HepG2 (cell line): ENCODE measurements at regions not wholly inside any gene's neighbourhood (a gene's known extent, or its start where the extent isn't known, plus 50 kb on each side); places are given as distances from the start of the nearest gene placed in this dataset.

Experiments used
- ATAC-seq: fragments of 200-7000 bp; cut with Tn5 transposase; 3 replicates; pipeline ENCODE4 v1.9.1; 2020; ENCODE audit warnings: mild to moderate bottlenecking, moderate library complexity
- BruUV-seq: library from RNA; stranded (reverse); fragments of 400-500 nt; replicated peaks from 2 replicates; lab custom pipeline; 2021; lab: Mats Ljungman, UMichigan
- CTCF ChIA-PET: fragments of 300-600 bp; formaldehyde crosslinking; extraction: SDS; loops from one replicate; lab custom pipeline; 2021; ENCODE audit warnings: low total read pairs, inconsistent platforms, low intra/inter-chr PET ratio; lab: Yijun Ruan, JAX
- POLR2A ChIA-PET: fragments of 350-600 bp; sonication (Branson Sonifier 250); formaldehyde crosslinking; loops from one replicate; lab custom pipeline; 2020; ENCODE audit warnings: antibody characterized with exemption, inconsistent platforms; lab: Yijun Ruan, JAX
- DNase-seq: peaks from one replicate; pipeline ENCODE4 v3.0.0-alpha.2; 2015; ENCODE audit warnings: low spot score
- FAIRE-seq: peaks from 3 replicates; lab custom pipeline; 2011; peaks lifted over from hg19 to GRCh38; lab: Jason Lieb, UNC
- H2AFZ ChIP-seq: one replicate; pipeline ENCODE4 v1.6.1; 2011; ENCODE audit warnings: low read length, inconsistent platforms
- H3K27ac ChIP-seq: fragments of 300-600 bp; 3 replicates; pipeline ENCODE4 v1.8.0; 2011; ENCODE audit warnings: mixed run types, mild to moderate bottlenecking, mixed read lengths, low read length, inconsistent platforms; ENCODE audit not compliant: insufficient read depth; ENCODE audit errors: extremely low read length
- H3K27me3 ChIP-seq, 2 experiments: fragments of 200-600 bp in 1 of 2; 2 replicates in 1 of 2; 3 replicates in 1 of 2; pipeline versions ENCODE4 v1.6.0 to v1.8.0; 2011; ENCODE audit warnings: low read length in 2 of 2, mild to moderate bottlenecking in 2 of 2, moderate library complexity in 2 of 2, inconsistent platforms in 1 of 2; ENCODE audit not compliant: insufficient read depth in 2 of 2, control insufficient read depth in 1 of 2
- H3K36me3 ChIP-seq, 2 experiments: fragments of 200-600 bp in 1 of 2; replicated peaks in 1 of 2; 2 replicates in 1 of 2; 3 replicates in 1 of 2; pipeline versions ENCODE4 v1.5.1 to v1.8.0; 2011; ENCODE audit warnings: low read length in 2 of 2, inconsistent platforms in 1 of 2; ENCODE audit not compliant: insufficient read depth in 2 of 2, control insufficient read depth in 1 of 2
- H3K4me1 ChIP-seq: 2 replicates; pipeline ENCODE4 v1.5.1; 2012; ENCODE audit warnings: low read length, inconsistent platforms; ENCODE audit not compliant: insufficient read depth
- H3K4me2 ChIP-seq: 2 replicates; pipeline ENCODE4 v1.6.0; 2011; ENCODE audit warnings: low read depth, low read length, inconsistent platforms
- H3K4me3 ChIP-seq, 3 experiments: fragments of 200-600 bp in 1 of 3; sonication (generic), shearing (Covaris generic) in 1 of 3; replicated peaks in 1 of 3; 2 replicates each; pipeline ENCODE4 v1.5.1; 2011 to 2016; ENCODE audit warnings: low read length in 3 of 3, inconsistent platforms in 2 of 3, low read depth in 2 of 3, mild to moderate bottlenecking in 2 of 3, control low read depth in 1 of 3, mixed read lengths in 1 of 3; ENCODE audit not compliant: insufficient read depth in 1 of 3
- H3K79me2 ChIP-seq: one replicate; pipeline ENCODE4 v1.6.1; 2011; ENCODE audit warnings: low read length, inconsistent platforms; ENCODE audit not compliant: insufficient read depth
- H3K9ac ChIP-seq: 2 replicates; pipeline ENCODE4 v1.6.0; 2011; ENCODE audit warnings: mild to moderate bottlenecking, low read depth, low read length, inconsistent platforms; ENCODE audit not compliant: insufficient read depth
- H3K9me3 ChIP-seq: 2 replicates; pipeline ENCODE4 v1.5.1; 2012; ENCODE audit warnings: mild to moderate bottlenecking, low read length
- H4K20me1 ChIP-seq: 2 replicates; pipeline ENCODE4 v1.6.0; 2011; ENCODE audit warnings: inconsistent platforms, mild to moderate bottlenecking, low read length, moderate library complexity; ENCODE audit not compliant: insufficient read depth
- AKAP8 ChIP-seq: sonication (generic); formaldehyde crosslinking; IDR thresholded peaks from 2 replicates; pipeline ENCODE4 v1.5.1; 2020; ENCODE audit warnings: mild to moderate bottlenecking, missing genetic modification reagents
- DR1 ChIP-seq: sonication (generic); formaldehyde crosslinking; IDR thresholded peaks from 2 replicates; pipeline ENCODE4 v1.8.0; 2021; ENCODE audit warnings: mild to moderate bottlenecking, missing genetic modification reagents, inconsistent platforms
- KDM1A ChIP-seq: IDR thresholded peaks from 2 replicates; pipeline ENCODE4 v1.6.1; 2016; ENCODE audit warnings: missing compliant biosample characterization
- PAF1 ChIP-seq: IDR thresholded peaks from 2 replicates; pipeline ENCODE4 v1.6.1; 2016; ENCODE audit warnings: missing genetic modification reagents, missing compliant biosample characterization
- TCF7 ChIP-seq: sonication (generic); IDR thresholded peaks from 2 replicates; pipeline ENCODE4 v1.6.1; 2016; ENCODE audit warnings: antibody characterized with exemption, low read depth
- ZNF350 ChIP-seq: sonication (generic); formaldehyde crosslinking; IDR thresholded peaks from 2 replicates; pipeline ENCODE4 v1.4.0; 2020; ENCODE audit warnings: mild to moderate bottlenecking, low read depth, missing genetic modification reagents, borderline replicate concordance
- ZNF615 ChIP-seq: sonication (generic); formaldehyde crosslinking; IDR thresholded peaks from 2 replicates; pipeline ENCODE4 v1.5.0; 2020; ENCODE audit warnings: mild to moderate bottlenecking, missing genetic modification reagents, borderline replicate concordance
- ZNF660 ChIP-seq: sonication (generic); formaldehyde crosslinking; IDR thresholded peaks from 2 replicates; pipeline ENCODE4 v1.5.1; 2020; ENCODE audit warnings: mild to moderate bottlenecking, low read depth, missing genetic modification reagents, borderline replicate concordance
- ZNF761 ChIP-seq: sonication (generic); formaldehyde crosslinking; conservative IDR thresholded peaks from 2 replicates; pipeline ENCODE4 v1.4.0; 2020; ENCODE audit warnings: mild to moderate bottlenecking, missing genetic modification reagents
- WGBS: methylation state at CpG from one replicate; pipeline ENCODE4 v1.1.6; 2017; ENCODE audit warnings: low lambda C conversion rate; 5-methylcytosine and 5-hydroxymethylcytosine counted together
- in situ Hi-C: cut with HindIII; loops from 2 replicates; pipeline ENCODE4 v1.10.0; 2017; ENCODE audit warnings: low pct_unique_long_range_greater_than_20kb; ENCODE audit not compliant: extremely low pct_ligation_motif_present
- intact Hi-C: fragments of 100-400 bp; cut with micrococcal nuclease; formaldehyde crosslinking; loops from one replicate; pipeline ENCODE4 v1.10.0; 2022; ENCODE audit not compliant: unreplicated experiment
- TF ChIP-seq, protein P1 (sequence below): sonication (generic); formaldehyde crosslinking; IDR thresholded peaks from 2 replicates; pipeline ENCODE4 v1.9.0; 2021; ENCODE audit warnings: missing genetic modification reagents, borderline replicate concordance
- TF ChIP-seq, protein P2 (sequence below): sonication (generic); formaldehyde crosslinking; conservative IDR thresholded peaks from 2 replicates; pipeline ENCODE4 v1.8.0; 2022; ENCODE audit warnings: mild to moderate bottlenecking, moderate library complexity, missing genetic modification reagents
- TF ChIP-seq, protein P3 (sequence below): IDR thresholded peaks from 2 replicates; pipeline ENCODE4 v1.6.1; 2016; ENCODE audit warnings: mild to moderate bottlenecking

DNA sequence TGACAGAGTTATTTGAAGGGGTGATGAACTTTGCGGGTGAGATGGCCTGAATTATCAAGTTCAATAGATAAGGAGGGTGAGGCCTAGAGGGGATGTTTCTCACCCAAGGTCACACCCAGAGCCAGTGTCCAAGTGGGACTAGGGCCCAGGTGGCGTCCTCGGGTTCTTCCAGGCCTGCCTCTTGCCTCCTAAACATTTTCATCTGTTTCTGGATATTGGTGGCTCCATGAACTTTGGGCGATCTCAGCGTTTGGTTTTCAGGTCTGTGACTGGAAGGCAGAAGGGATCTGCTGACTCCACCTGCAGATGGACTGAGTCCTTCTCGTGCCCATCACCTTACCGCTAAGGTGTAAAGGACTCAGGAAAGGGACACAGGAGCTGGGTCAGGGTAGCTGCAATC, 137.3 kb downstream of the DDX1 start:
- BruUV-seq, result no TSS peak
- in situ Hi-C loops (loop anchor here (25.0 kb wide), 1 partner anchor 92 kb away; no protein-coding TSS in a partner anchor), intact Hi-C loops (no loop called here)
- Histone ChIP-seq H3K4me1 (peaks cover 23% of the 10 kb centered on the region), H3K4me2 (no peak overlapping the region), H3K27me3 (peaks cover 11 to 71% of the 10 kb centered on the region in 2 experiments), H3K9me3 (no peaks in the 10 kb centered on the region), H2AFZ (no peak overlapping the region), H3K9ac (no peak overlapping the region), H3K36me3 (no peaks in the 10 kb centered on the region), H3K4me3 (no peak overlapping the region), H3K27ac (no peak overlapping the region), H4K20me1 (0 out of 2 replicates have a peak, but pooled peaks cover 3% of the 10 kb centered on the region), H3K79me2 (no peaks in the 10 kb centered on the region)
- ATAC-seq (no peak), DNase-seq (no peak), FAIRE-seq (no peak)
- CTCF ChIA-PET, result no interaction called here
- TF ChIP-seq, protein P1, sequence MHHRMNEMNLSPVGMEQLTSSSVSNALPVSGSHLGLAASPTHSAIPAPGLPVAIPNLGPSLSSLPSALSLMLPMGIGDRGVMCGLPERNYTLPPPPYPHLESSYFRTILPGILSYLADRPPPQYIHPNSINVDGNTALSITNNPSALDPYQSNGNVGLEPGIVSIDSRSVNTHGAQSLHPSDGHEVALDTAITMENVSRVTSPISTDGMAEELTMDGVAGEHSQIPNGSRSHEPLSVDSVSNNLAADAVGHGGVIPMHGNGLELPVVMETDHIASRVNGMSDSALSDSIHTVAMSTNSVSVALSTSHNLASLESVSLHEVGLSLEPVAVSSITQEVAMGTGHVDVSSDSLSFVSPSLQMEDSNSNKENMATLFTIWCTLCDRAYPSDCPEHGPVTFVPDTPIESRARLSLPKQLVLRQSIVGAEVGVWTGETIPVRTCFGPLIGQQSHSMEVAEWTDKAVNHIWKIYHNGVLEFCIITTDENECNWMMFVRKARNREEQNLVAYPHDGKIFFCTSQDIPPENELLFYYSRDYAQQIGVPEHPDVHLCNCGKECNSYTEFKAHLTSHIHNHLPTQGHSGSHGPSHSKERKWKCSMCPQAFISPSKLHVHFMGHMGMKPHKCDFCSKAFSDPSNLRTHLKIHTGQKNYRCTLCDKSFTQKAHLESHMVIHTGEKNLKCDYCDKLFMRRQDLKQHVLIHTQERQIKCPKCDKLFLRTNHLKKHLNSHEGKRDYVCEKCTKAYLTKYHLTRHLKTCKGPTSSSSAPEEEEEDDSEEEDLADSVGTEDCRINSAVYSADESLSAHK (CRISPR knock-in tag), result no peak
- no peak for TF ChIP-seq KDM1A (CRISPR knock-in tag)
- TF ChIP-seq ZNF350, result no peak
- TF ChIP-seq PAF1, result no peak
- TF ChIP-seq ZNF761 (CRISPR knock-in tag), result no peak
- TF ChIP-seq TCF7, result no peak
- TF ChIP-seq, protein P2, sequence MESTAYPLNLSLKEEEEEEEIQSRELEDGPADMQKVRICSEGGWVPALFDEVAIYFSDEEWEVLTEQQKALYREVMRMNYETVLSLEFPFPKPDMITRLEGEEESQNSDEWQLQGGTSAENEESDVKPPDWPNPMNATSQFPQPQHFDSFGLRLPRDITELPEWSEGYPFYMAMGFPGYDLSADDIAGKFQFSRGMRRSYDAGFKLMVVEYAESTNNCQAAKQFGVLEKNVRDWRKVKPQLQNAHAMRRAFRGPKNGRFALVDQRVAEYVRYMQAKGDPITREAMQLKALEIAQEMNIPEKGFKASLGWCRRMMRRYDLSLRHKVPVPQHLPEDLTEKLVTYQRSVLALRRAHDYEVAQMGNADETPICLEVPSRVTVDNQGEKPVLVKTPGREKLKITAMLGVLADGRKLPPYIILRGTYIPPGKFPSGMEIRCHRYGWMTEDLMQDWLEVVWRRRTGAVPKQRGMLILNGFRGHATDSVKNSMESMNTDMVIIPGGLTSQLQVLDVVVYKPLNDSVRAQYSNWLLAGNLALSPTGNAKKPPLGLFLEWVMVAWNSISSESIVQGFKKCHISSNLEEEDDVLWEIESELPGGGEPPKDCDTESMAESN (CRISPR knock-in tag), result no peak
- TF ChIP-seq ZNF660 (CRISPR knock-in tag), result no peak
- no peak for TF ChIP-seq AKAP8 (CRISPR knock-in tag)
- no peak for TF ChIP-seq DR1 (CRISPR knock-in tag)
- TF ChIP-seq, protein P3, sequence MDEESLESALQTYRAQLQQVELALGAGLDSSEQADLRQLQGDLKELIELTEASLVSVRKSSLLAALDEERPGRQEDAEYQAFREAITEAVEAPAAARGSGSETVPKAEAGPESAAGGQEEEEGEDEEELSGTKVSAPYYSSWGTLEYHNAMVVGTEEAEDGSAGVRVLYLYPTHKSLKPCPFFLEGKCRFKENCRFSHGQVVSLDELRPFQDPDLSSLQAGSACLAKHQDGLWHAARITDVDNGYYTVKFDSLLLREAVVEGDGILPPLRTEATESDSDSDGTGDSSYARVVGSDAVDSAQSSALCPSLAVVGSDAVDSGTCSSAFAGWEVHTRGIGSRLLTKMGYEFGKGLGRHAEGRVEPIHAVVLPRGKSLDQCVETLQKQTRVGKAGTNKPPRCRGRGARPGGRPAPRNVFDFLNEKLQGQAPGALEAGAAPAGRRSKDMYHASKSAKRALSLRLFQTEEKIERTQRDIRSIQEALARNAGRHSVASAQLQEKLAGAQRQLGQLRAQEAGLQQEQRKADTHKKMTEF (CRISPR knock-in tag), result no peak
- TF ChIP-seq ZNF615, result no peak
- POLR2A ChIA-PET, result no interaction called here
- WGBS, result 49% methylated on average over 7 of the region's 7 CpGs
